ENCODE measurements at regions not wholly inside any gene's neighbourhood (a gene's known extent, or its start where the extent isn't known, plus 50 kb on each side); places are given as distances from the start of the nearest gene placed in this dataset.
"Not testable (repeated sequence)": the region's sequence is repeated elsewhere in the genome, so short reads cannot be mapped to it uniquely, and the experiment has no call there.

- DNase-seq (ENCODE audit: low spot score) = no peak
These were observed 147.2 kb upstream of the KLHL1 start for GRCh38 chr13:70255406-70255991.

- DNase-seq (ENCODE audit: low spot score) = no peak
These were observed 145.6 kb upstream of the KLHL1 start for GRCh38 chr13:70253834-70254233.

- DNase-seq (ENCODE audit: low spot score) = no peak
These were observed 145.2 kb upstream of the KLHL1 start for GRCh38 chr13:70253411-70253810.

GRCh38 chr13:70249332-70250064 is 141.2 kb upstream of the KLHL1 start:
- DNase-seq (ENCODE audit: low spot score) = peak; percentile 17

- no peak for DNase-seq (ENCODE audit: low spot score)
These were observed 128.9 kb upstream of the KLHL1 start for GRCh38 chr13:70237131-70237530.

GRCh38 chr13:70235565-70235964 is 127.3 kb upstream of the KLHL1 start:
- no peak for DNase-seq (ENCODE audit: low spot score)

- DNase-seq (ENCODE audit: low spot score) = no peak
These were observed 115.7 kb upstream of the KLHL1 start for GRCh38 chr13:70223911-70224310.

- DNase-seq (ENCODE audit: low spot score) = no peak
These were observed 114.7 kb upstream of the KLHL1 start for GRCh38 chr13:70222926-70223325.

GRCh38 chr13:70218618-70219017 is 110.4 kb upstream of the KLHL1 start:
- no peak for DNase-seq (ENCODE audit: low spot score)

GRCh38 chr13:70208968-70209367 is 100.7 kb upstream of the KLHL1 start:
- not testable (repeated sequence) for DNase-seq (ENCODE audit: low spot score)

GRCh38 chr13:70206671-70207070 is 98.4 kb upstream of the KLHL1 start:
- peak; percentile 2 for DNase-seq (ENCODE audit: low spot score)

- DNase-seq (ENCODE audit: low spot score) = no peak
These were observed 95.5 kb upstream of the KLHL1 start for GRCh38 chr13:70203661-70204229.

- no peak for DNase-seq (ENCODE audit: low spot score)
These were observed 82.8 kb upstream of the KLHL1 start for GRCh38 chr13:70191034-70191433.

- no peak for DNase-seq (ENCODE audit: low spot score)
These were observed 81.7 kb upstream of the KLHL1 start for GRCh38 chr13:70189981-70190380.

GRCh38 chr13:70188567-70188966 is 80.3 kb upstream of the KLHL1 start:
- no peak for DNase-seq (ENCODE audit: low spot score)

GRCh38 chr13:70183041-70183440 is 74.8 kb upstream of the KLHL1 start:
- no peak for DNase-seq (ENCODE audit: low spot score)

Data from HuH-7.5 (cell line).